ENCODE measurements at regions not wholly inside any gene's neighbourhood (a gene's known extent, or its start where the extent isn't known, plus 50 kb on each side); places are given as distances from the start of the nearest gene placed in this dataset.

- TF ChIP-seq ZBTB26 (CRISPR knock-in tag; IDR thresholded peaks at IDR 0.05; ENCODE audit: borderline replicate concordance), result no peak
- no peak for TF ChIP-seq ZFP37 (CRISPR knock-in tag; IDR thresholded peaks at IDR 0.05; ENCODE audit: borderline replicate concordance)
- TF ChIP-seq ZNF292 (CRISPR knock-in tag; IDR thresholded peaks at IDR 0.05; ENCODE audit: borderline replicate concordance, low read depth), result no peak
- no peak for TF ChIP-seq DZIP1 (CRISPR knock-in tag; IDR thresholded peaks at IDR 0.05)
- no peak for TF ChIP-seq SAP130 (CRISPR knock-in tag; IDR thresholded peaks at IDR 0.05; ENCODE audit: low read depth)
- TF ChIP-seq ZNF557 (CRISPR knock-in tag; IDR thresholded peaks at IDR 0.05), result no peak
- TF ChIP-seq HOXD1 (CRISPR knock-in tag; IDR thresholded peaks at IDR 0.05), result no peak
- no peak for TF ChIP-seq HNRNPL (IDR thresholded peaks at IDR 0.05; ENCODE audit: low read depth, low read length)
- TF ChIP-seq TRIM24 (CRISPR knock-in tag; IDR thresholded peaks at IDR 0.05), result no peak
These were observed 54.8 kb upstream of the AKIRIN2 start (continued) for GRCh38 chr6:87756858-87757257.
